Upper lobe of left lung (tissue), 4 donors: ENCODE measurements at regions not wholly inside any gene's neighbourhood (a gene's known extent, or its start where the extent isn't known, plus 50 kb on each side); places are given as distances from the start of the nearest gene placed in this dataset.

Experiments
- CTCF ChIP-seq, 6 experiments: fragments of 450-650 bp in 4 of 6; fragments of 200-600 bp in 2 of 6; sonication (generic) in 2 of 6; IDR thresholded peaks; one replicate each; pipeline ENCODE4 v1.5.1; 2016 to 2019; ENCODE audit warnings: antibody characterized with exemption in 6 of 6
- POLR2A ChIP-seq, 4 donors: fragments of 450-650 bp; IDR thresholded peaks; one replicate each; pipeline ENCODE4 v1.5.1; 2016 to 2017; ENCODE audit warnings: antibody characterized with exemption in 4 of 4, mild to moderate bottlenecking in 2 of 4
- POLR2AphosphoS5 ChIP-seq, 2 donors: sonication (generic); formaldehyde crosslinking; IDR thresholded peaks; one replicate each; pipeline ENCODE4 v1.5.1; 2017; ENCODE audit warnings: antibody characterized with exemption in 2 of 2

DNA sequence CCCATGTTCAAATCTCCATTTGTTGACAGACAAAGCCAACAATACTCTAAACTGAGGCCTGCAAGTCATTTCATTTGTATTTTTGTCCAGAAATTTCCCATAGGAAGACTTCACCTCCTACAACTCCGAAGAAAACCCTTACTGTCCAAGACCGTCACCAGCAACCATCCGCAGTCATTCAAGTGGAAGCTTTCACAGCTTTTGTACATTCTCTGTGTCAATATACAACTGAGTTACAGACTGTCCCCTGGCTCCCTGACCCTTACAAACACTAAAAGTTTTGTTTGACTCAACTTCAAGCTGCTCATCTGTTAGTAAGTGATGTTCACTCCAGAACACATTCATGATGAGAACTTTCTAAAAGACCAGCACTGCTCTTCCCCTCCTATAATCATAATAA lies 210.1 kb downstream of the DEPDC1B start:
- TF ChIP-seq POLR2A (IDR thresholded peaks at IDR 0.05): no peak
- no peak for TF ChIP-seq POLR2AphosphoS5 (IDR thresholded peaks at IDR 0.05)
- no peak for TF ChIP-seq CTCF (IDR thresholded peaks at IDR 0.05)
